Liver (tissue), 3 donors: ENCODE measurements at regions not wholly inside any gene's neighbourhood (a gene's known extent, or its start where the extent isn't known, plus 50 kb on each side); places are given as distances from the start of the nearest gene placed in this dataset.

ENCODE experiments used
- ATF3 ChIP-seq: IDR thresholded peaks from 2 replicates; pipeline ENCODE4 v1.6.1; 2016; ENCODE audit warnings: antibody characterized with exemption
- CTCF ChIP-seq: fragments of 150-350 bp; IDR thresholded peaks from 2 replicates; pipeline ENCODE4 v1.5.1; 2017; ENCODE audit warnings: improper control_type of control experiment, low read depth, low read length; ENCODE audit not compliant: missing input control
- EGR1 ChIP-seq, 2 donors: IDR thresholded peaks; 2 replicates each; pipeline ENCODE4 v1.6.1; 2016 to 2018; ENCODE audit warnings: antibody characterized with exemption in 2 of 2, low read depth in 2 of 2
- FOXA2 ChIP-seq: IDR thresholded peaks from 2 replicates; pipeline ENCODE4 v1.6.1; 2016; ENCODE audit warnings: antibody characterized with exemption
- HNF4A ChIP-seq, 2 donors: conservative IDR thresholded peaks; 2 replicates each; pipeline ENCODE4 v1.6.1; 2016; ENCODE audit warnings: antibody characterized with exemption in 2 of 2, mild to moderate bottlenecking in 2 of 2
- JUND ChIP-seq, 2 donors: IDR thresholded peaks; 2 replicates each; pipeline ENCODE4 v1.6.1; 2016; ENCODE audit warnings: antibody characterized with exemption in 2 of 2
- MAX ChIP-seq: IDR thresholded peaks from 2 replicates; pipeline ENCODE4 v1.6.1; 2016; ENCODE audit warnings: antibody characterized with exemption
- RAD21 ChIP-seq, 2 donors: IDR thresholded peaks; 2 replicates each; pipeline ENCODE4 v1.6.1; 2016; ENCODE audit warnings: antibody characterized with exemption in 2 of 2, mild to moderate bottlenecking in 2 of 2
- REST ChIP-seq: IDR thresholded peaks from 2 replicates; pipeline ENCODE4 v1.6.1; 2016; ENCODE audit warnings: antibody characterized with exemption, mild to moderate bottlenecking
- SP1 ChIP-seq: IDR thresholded peaks from 2 replicates; pipeline ENCODE4 v1.6.1; 2018; ENCODE audit warnings: antibody characterized with exemption, mild to moderate bottlenecking
- TAF1 ChIP-seq: conservative IDR thresholded peaks from 2 replicates; pipeline ENCODE4 v1.6.1; 2016; ENCODE audit warnings: antibody characterized with exemption, mild to moderate bottlenecking
- YY1 ChIP-seq: IDR thresholded peaks from 2 replicates; pipeline ENCODE4 v1.6.1; 2016; ENCODE audit warnings: antibody characterized with exemption, mild to moderate bottlenecking
- ZBTB33 ChIP-seq: IDR thresholded peaks from 2 replicates; pipeline ENCODE4 v1.6.1; 2016; ENCODE audit warnings: antibody characterized with exemption
- donor health status: healthy.
- donor health status: healthy.

GRCh38 chr13:93140912-93141311, 85.7 kb upstream of the GPC6 start:
- no peak for TF ChIP-seq CTCF
- no peak for TF ChIP-seq YY1
- TF ChIP-seq EGR1 (IDR thresholded peaks at IDR 0.05; ENCODE audit: low read depth in 2 of 2), result no peak
- TF ChIP-seq ATF3, result no peak
- no peak for TF ChIP-seq ZBTB33
- no peak for TF ChIP-seq SP1
- no peak for TF ChIP-seq RAD21 (IDR thresholded peaks at IDR 0.05)
- no peak for TF ChIP-seq REST
- TF ChIP-seq JUND (IDR thresholded peaks at IDR 0.05), result no peak
- no peak for TF ChIP-seq TAF1
- no peak for TF ChIP-seq MAX
- TF ChIP-seq FOXA2, result no peak
- no peak for TF ChIP-seq HNF4A (conservative IDR thresholded peaks at IDR 0.05)
